LoVo (cell line): ENCODE measurements at regions not wholly inside any gene's neighbourhood (a gene's known extent, or its start where the extent isn't known, plus 50 kb on each side); places are given as distances from the start of the nearest gene placed in this dataset.
"Not testable (repeated sequence)": the region's sequence is repeated elsewhere in the genome, so short reads cannot be mapped to it uniquely, and the experiment has no call there.

Source experiments
- DNase-seq: peaks from one replicate; pipeline ENCODE4 v3.0.0-alpha.2; 2016; ENCODE audit warnings: low spot score

- DNase-seq: not testable (repeated sequence)
Measured at GRCh38 chr1:70751676-70752287, 295.8 kb downstream of the PTGER3 start.

GRCh38 chr1:70754701-70755100 lies 292.9 kb downstream of the PTGER3 start:
- DNase-seq: no peak

GRCh38 chr1:70760154-70760553 lies 287.5 kb downstream of the PTGER3 start:
- DNase-seq: no peak

- no peak for DNase-seq
Measured at GRCh38 chr1:70762386-70762785, 285.2 kb downstream of the PTGER3 start.

- no peak for DNase-seq
Measured at GRCh38 chr1:70764747-70765146, 282.9 kb downstream of the PTGER3 start.

GRCh38 chr1:70767377-70767776 lies 280.2 kb downstream of the PTGER3 start:
- no peak for DNase-seq

- DNase-seq: no peak
Measured at GRCh38 chr1:70768216-70768615, 279.4 kb downstream of the PTGER3 start.

- DNase-seq: no peak
Measured at GRCh38 chr1:70778056-70778762, 269.4 kb downstream of the PTGER3 start.

- DNase-seq: no peak
Measured at GRCh38 chr1:70778934-70779333, 268.7 kb downstream of the PTGER3 start.

- no peak for DNase-seq
Measured at GRCh38 chr1:70779571-70779970, 268.0 kb downstream of the PTGER3 start.

GRCh38 chr1:70785287-70785686 lies 262.3 kb downstream of the PTGER3 start:
- DNase-seq: no peak

- DNase-seq: no peak
Measured at GRCh38 chr1:70790232-70790923, 257.2 kb downstream of the PTGER3 start.

GRCh38 chr1:70795064-70795463 lies 252.6 kb downstream of the PTGER3 start:
- not testable (repeated sequence) for DNase-seq

GRCh38 chr1:70796298-70796697 lies 251.3 kb downstream of the PTGER3 start:
- DNase-seq: not testable (repeated sequence)

GRCh38 chr1:70802625-70803024 lies 245.0 kb downstream of the PTGER3 start:
- DNase-seq: not testable (repeated sequence)

GRCh38 chr1:70805641-70806040 lies 242.0 kb downstream of the PTGER3 start:
- DNase-seq: no peak

GRCh38 chr1:70807088-70807664 lies 240.4 kb downstream of the PTGER3 start:
- no peak for DNase-seq

GRCh38 chr1:70809069-70809468 lies 238.5 kb downstream of the PTGER3 start:
- DNase-seq: no peak

GRCh38 chr1:70811815-70812214 lies 235.8 kb downstream of the PTGER3 start:
- no peak for DNase-seq

GRCh38 chr1:70812442-70813109 lies 235.0 kb downstream of the PTGER3 start:
- DNase-seq: no peak

GRCh38 chr1:70818401-70818800 lies 229.2 kb downstream of the PTGER3 start:
- no peak for DNase-seq

GRCh38 chr1:70819231-70819630 lies 228.4 kb downstream of the PTGER3 start:
- no peak for DNase-seq
